AG04449 (cell line): ENCODE measurements at regions not wholly inside any gene's neighbourhood (a gene's known extent, or its start where the extent isn't known, plus 50 kb on each side); places are given as distances from the start of the nearest gene placed in this dataset.

Experiments used
- CTCF ChIA-PET: fragments of 350-600 bp; formaldehyde crosslinking; extraction: SDS; loops from one replicate; lab custom pipeline; 2021; ENCODE audit warnings: antibody characterized with exemption; lab: Yijun Ruan, JAX
- POLR2A ChIA-PET: fragments of 400-600, 350-600 bp; formaldehyde crosslinking; extraction: SDS; loops from one replicate; lab custom pipeline; 2020; ENCODE audit warnings: antibody characterized with exemption, inconsistent platforms; lab: Yijun Ruan, JAX
- DNase-seq: peaks from one replicate; pipeline ENCODE4 v3.0.0-alpha.2; 2010; ENCODE audit warnings: low read depth, low spot score
- H3K4me3 ChIP-seq: 2 replicates; pipeline ENCODE4 v1.5.1; 2011; ENCODE audit warnings: low read depth, mild to moderate bottlenecking, control low read depth, low read length
- TF ChIP-seq, protein P1 (sequence below): IDR thresholded peaks from one replicate; pipeline ENCODE4 v1.5.1; 2011; ENCODE audit warnings: mild to moderate bottlenecking, moderate library complexity, low read length, control low read depth, inconsistent platforms; ENCODE audit not compliant: insufficient read depth; ENCODE audit errors: missing control alignments

DNA sequence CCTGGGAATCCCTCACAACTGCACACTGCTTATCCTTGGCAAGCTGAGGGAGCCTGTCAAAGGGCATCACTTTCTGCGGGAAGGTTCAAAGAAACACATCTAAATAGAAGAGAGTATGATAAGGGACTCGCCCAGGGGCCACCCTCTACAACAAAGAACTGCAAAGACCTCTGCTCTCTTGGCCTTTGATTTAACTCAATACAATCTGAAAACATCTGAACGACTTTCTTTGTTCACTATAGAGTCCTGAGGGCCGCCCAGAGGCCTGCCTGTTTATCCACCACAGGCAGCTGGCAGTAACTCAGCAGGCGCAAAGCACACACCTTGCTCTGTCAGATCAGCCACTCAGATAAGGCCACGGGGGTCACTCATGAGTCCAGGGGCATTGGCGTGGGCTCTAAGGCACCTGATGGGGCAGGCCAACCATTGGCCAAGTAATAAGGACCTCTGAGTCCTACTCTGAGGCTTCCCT, 139.3 kb downstream of the UNC5CL start:
- POLR2A ChIA-PET: no interaction called here
- CTCF ChIA-PET: interaction anchor here (1.0 to 17.3 kb wide), 3 partner anchors 10 to 125 kb away, joined by 3 to 389 read pairs (median 4); no protein-coding TSS in a partner anchor
- no peak overlapping the region for H3K4me3 ChIP-seq
- DNase-seq: no peak
- TF ChIP-seq, protein P1, sequence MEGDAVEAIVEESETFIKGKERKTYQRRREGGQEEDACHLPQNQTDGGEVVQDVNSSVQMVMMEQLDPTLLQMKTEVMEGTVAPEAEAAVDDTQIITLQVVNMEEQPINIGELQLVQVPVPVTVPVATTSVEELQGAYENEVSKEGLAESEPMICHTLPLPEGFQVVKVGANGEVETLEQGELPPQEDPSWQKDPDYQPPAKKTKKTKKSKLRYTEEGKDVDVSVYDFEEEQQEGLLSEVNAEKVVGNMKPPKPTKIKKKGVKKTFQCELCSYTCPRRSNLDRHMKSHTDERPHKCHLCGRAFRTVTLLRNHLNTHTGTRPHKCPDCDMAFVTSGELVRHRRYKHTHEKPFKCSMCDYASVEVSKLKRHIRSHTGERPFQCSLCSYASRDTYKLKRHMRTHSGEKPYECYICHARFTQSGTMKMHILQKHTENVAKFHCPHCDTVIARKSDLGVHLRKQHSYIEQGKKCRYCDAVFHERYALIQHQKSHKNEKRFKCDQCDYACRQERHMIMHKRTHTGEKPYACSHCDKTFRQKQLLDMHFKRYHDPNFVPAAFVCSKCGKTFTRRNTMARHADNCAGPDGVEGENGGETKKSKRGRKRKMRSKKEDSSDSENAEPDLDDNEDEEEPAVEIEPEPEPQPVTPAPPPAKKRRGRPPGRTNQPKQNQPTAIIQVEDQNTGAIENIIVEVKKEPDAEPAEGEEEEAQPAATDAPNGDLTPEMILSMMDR: no peak

DNA sequence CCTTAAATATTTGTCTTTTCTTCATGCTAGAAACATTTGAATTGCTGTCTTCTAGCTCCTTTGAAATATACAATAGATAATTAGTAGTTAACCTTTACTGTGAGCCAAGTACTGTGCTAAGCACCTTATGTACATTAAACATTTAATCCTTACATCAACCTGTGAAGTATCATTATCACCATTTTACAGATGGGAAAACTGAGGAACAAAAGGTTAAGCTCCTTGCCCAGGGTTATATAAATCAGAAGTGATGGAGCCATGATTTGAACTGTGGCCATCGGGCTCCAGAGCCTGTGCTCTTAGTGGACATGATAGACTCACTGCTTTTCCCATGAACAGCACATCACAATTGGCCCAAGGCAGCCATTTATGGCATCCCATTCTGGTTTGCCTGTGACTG, 140.9 kb downstream of the UNC5CL start:
- TF ChIP-seq, protein P1: no peak
- no peak overlapping the region for H3K4me3 ChIP-seq
- ChIA-PET CTCF (interaction anchor here (1.0 to 17.3 kb wide), 2 partner anchors 15 to 126 kb away, joined by 3 to 389 read pairs; no protein-coding TSS in a partner anchor), POLR2A (no interaction called here)
- DNase-seq: no peak

DNA sequence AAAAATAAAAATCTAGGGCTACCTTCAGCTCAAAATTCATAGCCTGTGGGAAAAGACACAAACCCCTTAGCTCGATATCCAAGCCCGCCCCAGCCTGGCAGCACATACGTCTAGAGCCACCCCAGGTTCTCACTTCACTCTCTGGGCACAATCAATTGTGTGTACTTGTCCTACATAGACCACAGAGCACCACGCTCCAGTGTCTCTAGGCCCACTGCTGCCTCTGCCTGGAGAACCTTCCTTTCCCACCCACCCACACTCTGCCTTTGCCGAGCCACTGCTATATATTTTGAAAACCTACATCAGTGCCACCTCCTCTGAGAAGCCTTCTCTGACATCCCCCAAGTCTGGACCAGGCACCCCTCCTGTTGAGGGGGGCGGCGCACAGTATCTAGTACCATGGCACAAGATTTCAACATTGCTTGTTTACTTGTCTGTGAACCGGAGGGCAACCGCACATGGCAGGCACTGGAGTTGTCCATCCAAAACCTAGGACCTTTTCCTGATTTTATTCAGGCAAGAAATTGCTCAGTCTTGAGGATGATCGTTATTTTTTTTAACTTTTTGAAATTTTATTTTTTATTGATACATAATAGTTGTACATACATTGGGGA, 141.5 kb downstream of the UNC5CL start:
- CTCF ChIA-PET: interaction anchor here (1.1 to 17.3 kb wide), 5 partner anchors 10 to 165 kb away, joined by 3 to 389 read pairs (median 8); no protein-coding TSS in a partner anchor

DNA sequence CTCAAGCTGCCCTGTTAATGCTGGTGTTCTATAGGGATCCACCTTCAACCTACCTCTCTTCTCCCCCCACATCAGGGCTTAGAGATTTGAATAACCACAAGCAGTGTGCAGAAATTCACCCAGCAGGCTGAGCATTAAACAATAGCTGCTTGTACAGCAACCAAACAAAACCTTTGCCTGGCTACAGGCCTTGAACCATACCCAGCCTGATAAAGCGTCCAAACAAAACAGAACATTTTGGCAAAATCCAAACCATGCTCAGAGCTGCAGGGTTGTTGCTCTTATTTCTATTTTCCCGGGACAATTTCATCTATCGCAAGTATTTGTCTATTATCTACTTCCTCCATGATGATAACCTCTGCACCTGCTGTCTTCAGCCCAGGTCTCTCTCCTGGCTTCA, 142.3 kb downstream of the UNC5CL start:
- ChIA-PET CTCF (interaction anchor here (1.1 to 17.3 kb wide), 9 partner anchors 11 to 166 kb away, joined by 3 to 389 read pairs (median 5); partner anchors contain the start of gene UNC5CL), POLR2A (no interaction called here)
- TF ChIP-seq, protein P1: no peak
- no peak overlapping the region for H3K4me3 ChIP-seq
- DNase-seq: no peak

More for the DNA sequence above, 141.5 kb downstream of the UNC5CL start:
- no peak overlapping the region for H3K4me3 ChIP-seq
- DNase-seq: no peak
- POLR2A ChIA-PET: no interaction called here
- TF ChIP-seq, protein P1: no peak

DNA sequence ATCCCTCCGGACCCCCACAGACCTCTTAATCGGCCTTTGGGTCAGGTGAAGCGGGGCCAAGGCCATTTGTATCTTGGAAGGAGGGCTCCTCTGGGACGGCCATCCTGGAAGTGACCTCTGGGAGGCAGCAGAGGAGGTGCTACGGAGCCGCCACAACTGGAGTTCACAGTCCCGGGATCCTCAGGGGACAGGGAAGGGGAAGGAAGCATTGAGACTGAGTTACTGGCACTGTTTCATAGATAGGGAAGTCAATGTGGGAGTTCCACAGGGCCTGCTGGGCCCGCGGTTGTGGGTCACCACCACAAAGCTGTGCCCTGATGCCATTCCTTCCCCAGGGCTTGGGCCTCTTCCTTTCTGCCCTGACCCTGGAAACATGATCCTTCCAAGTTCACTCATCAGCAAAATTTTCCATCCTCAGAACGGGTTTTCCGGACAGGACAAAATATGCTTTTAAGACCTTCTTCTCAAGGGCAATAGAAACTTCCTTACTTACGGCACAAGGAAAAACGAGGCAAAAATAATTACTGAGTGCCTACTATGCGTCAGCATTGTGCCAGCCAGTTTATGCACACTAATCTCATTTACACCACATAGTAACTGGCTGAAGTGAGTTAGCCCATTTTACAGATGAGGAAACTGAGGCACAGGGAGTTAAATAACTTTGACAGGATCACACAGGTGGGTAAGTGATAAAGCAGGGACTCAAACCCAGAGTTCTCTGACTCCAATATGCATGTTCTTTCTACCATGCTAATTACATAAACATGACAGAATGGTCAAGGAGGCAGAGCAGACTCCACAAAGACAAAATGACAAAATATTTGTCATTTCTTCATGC, 143.8 kb downstream of the UNC5CL start:
- TF ChIP-seq, protein P1: peak; percentile 90
- POLR2A ChIA-PET: no interaction called here
- H3K4me3 ChIP-seq: no peak overlapping the region
- DNase-seq: no peak
- CTCF ChIA-PET: interaction anchor here (0.6 to 17.3 kb wide), 33 partner anchors 9 to 176 kb away, joined by 3 to 389 read pairs (median 5); partner anchors contain the start of gene UNC5CL
